Fibroblast of pulmonary artery (primary cell): ENCODE measurements at regions not wholly inside any gene's neighbourhood (a gene's known extent, or its start where the extent isn't known, plus 50 kb on each side); places are given as distances from the start of the nearest gene placed in this dataset.

Experiments used
- DNase-seq: peaks from one replicate; pipeline ENCODE4 v3.0.0-alpha.2; 2010; ENCODE audit warnings: low read depth
- H3K4me3 ChIP-seq: replicated peaks from 2 replicates; pipeline ENCODE4 v1.5.1; 2011; ENCODE audit warnings: low read depth, mild to moderate bottlenecking, control low read depth, low read length, moderate library complexity
- CTCF ChIP-seq: IDR thresholded peaks from 2 replicates; pipeline ENCODE4 v1.5.1; 2011; ENCODE audit warnings: mild to moderate bottlenecking, control low read depth, low read length, inconsistent platforms; ENCODE audit errors: missing control alignments

GRCh38 chr17:77553459-77554066 is 404.9 kb upstream of the TNRC6C start:
- no peak for TF ChIP-seq CTCF
- H3K4me3 ChIP-seq: no peak overlapping the region
- no peak for DNase-seq

GRCh38 chr17:77555121-77555591 is 403.3 kb upstream of the TNRC6C start:
- DNase-seq: no peak
- no peak for TF ChIP-seq CTCF
- H3K4me3 ChIP-seq: no peak overlapping the region

GRCh38 chr17:77555741-77556291 is 402.7 kb upstream of the TNRC6C start:
- no peak for TF ChIP-seq CTCF
- peak; percentile 20 for DNase-seq
- no peak overlapping the region for H3K4me3 ChIP-seq

GRCh38 chr17:77556383-77557061 is 402.0 kb upstream of the TNRC6C start:
- no peak overlapping the region for H3K4me3 ChIP-seq
- TF ChIP-seq CTCF: no peak
- DNase-seq: no peak

GRCh38 chr17:77558846-77559626 is 399.5 kb upstream of the TNRC6C start:
- H3K4me3 ChIP-seq: no peak overlapping the region
- TF ChIP-seq CTCF: no peak
- DNase-seq: no peak

GRCh38 chr17:77560381-77560780 is 398.1 kb upstream of the TNRC6C start:
- TF ChIP-seq CTCF: no peak
- no peak overlapping the region for H3K4me3 ChIP-seq
- no peak for DNase-seq
